ENCODE measurements at regions not wholly inside any gene's neighbourhood (a gene's known extent, or its start where the extent isn't known, plus 50 kb on each side); places are given as distances from the start of the nearest gene placed in this dataset.

DNA sequence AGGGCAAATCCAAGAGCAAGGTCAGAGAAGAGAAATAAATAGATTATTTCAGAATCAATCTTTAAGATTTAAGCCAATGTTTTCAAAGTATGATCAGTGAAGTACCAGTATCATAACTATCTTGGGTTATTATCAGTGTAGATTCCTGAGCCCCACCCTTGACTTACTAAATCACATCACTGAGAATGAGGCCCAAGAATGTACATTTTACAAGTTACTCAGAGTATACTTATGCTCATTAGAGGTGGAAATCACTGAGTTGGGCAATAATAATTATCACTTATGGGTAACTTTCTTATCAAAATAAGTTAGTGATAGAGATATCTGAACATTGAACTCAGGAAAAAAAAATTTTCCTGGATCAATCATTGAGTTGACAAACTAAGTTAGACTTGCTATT lies 121.6 kb upstream of the NOCT start:
- TF ChIP-seq, protein P1, sequence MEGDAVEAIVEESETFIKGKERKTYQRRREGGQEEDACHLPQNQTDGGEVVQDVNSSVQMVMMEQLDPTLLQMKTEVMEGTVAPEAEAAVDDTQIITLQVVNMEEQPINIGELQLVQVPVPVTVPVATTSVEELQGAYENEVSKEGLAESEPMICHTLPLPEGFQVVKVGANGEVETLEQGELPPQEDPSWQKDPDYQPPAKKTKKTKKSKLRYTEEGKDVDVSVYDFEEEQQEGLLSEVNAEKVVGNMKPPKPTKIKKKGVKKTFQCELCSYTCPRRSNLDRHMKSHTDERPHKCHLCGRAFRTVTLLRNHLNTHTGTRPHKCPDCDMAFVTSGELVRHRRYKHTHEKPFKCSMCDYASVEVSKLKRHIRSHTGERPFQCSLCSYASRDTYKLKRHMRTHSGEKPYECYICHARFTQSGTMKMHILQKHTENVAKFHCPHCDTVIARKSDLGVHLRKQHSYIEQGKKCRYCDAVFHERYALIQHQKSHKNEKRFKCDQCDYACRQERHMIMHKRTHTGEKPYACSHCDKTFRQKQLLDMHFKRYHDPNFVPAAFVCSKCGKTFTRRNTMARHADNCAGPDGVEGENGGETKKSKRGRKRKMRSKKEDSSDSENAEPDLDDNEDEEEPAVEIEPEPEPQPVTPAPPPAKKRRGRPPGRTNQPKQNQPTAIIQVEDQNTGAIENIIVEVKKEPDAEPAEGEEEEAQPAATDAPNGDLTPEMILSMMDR (IDR thresholded peaks at IDR 0.05), result no peak
- no peak for TF ChIP-seq POLR2A (IDR thresholded peaks at IDR 0.05)

All from uterus (tissue), 2 donors.